SK-N-MC (cell line): ENCODE measurements at regions not wholly inside any gene's neighbourhood (a gene's known extent, or its start where the extent isn't known, plus 50 kb on each side); places are given as distances from the start of the nearest gene placed in this dataset.

Source experiments
- EZH2 ChIP-seq: fragments of 200-600 bp; sonication (generic); IDR thresholded peaks from one replicate; pipeline ENCODE4 v1.6.1; 2017; ENCODE audit warnings: antibody characterized with exemption
- POLR2AphosphoS5 ChIP-seq: IDR thresholded peaks from 2 replicates; pipeline ENCODE4 v1.6.1; 2012; ENCODE audit warnings: mild to moderate bottlenecking, low read depth, low read length, borderline replicate concordance

DNA sequence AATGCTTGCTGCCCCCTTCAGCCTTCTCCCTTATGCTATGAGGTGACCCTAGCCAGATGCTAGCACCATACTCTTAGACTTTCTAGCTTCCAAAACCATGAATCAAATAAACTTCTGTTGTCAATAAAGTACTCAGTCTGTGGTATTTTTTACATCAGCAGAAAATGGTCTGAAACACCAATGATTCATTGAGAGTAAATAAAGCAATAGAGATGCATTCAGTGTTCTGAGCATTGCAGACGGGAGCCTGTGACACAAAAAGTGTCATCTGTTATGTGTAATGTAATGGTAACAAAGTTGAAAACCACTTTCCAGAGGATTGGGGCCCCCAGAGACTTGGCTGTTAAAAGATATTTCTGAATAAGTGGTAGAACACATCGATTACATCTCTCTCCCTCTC, 758.0 kb upstream of the NRXN1 start:
- TF ChIP-seq POLR2AphosphoS5: no peak
- TF ChIP-seq EZH2: no peak
